ENCODE measurements at regions not wholly inside any gene's neighbourhood (a gene's known extent, or its start where the extent isn't known, plus 50 kb on each side); places are given as distances from the start of the nearest gene placed in this dataset.

DNA sequence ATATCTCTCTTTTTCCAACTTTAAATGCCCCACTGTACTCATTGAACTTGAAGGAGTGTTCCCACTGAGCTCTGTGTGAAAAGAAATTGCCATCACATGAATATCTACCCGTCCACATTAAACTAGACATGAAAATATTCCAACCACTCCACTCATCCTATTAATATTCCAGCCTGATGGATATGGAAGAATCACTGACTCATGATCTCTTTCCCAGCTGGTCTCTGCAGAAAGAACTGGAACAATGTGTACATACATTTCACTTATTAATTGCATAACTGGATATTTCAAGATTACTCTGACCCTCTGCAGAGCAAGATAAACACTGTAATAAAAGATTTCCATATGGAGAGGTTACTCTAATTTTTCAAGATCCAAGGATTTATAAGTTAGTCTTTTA is 711.1 kb upstream of the LRRC4C start:
- Mint-ChIP-seq H3K27ac (ENCODE audit: unreplicated experiment) (no peak overlapping the region), H3K9me3 (ENCODE audit: unreplicated experiment) (peaks cover 2% of the 10 kb centered on the region), H3K4me3 (ENCODE audit: unreplicated experiment) (no peak overlapping the region), H3K4me1 (ENCODE audit: low read depth, unreplicated experiment) (no peaks in the 10 kb centered on the region), H3K36me3 (ENCODE audit: low read depth, unreplicated experiment) (no peaks in the 10 kb centered on the region), H3K27me3 (ENCODE audit: low read depth, unreplicated experiment) (no peaks in the 10 kb centered on the region)
- Histone ChIP-seq H2AFZ (ENCODE audit: low read depth, low read length) (no peak overlapping the region), H3K36me3 (ENCODE audit: insufficient read depth, low read length) (no peaks in the 10 kb centered on the region), H3K27ac (ENCODE audit: low read depth, low read length) (no peak overlapping the region), H3K9me3 (ENCODE audit: insufficient read depth, low read depth, low read length) (no peaks in the 10 kb centered on the region), H3K27me3 (ENCODE audit: insufficient read depth, low read length) (no peaks in the 10 kb centered on the region), H3K79me2 (ENCODE audit: insufficient read depth, low read length) (no peaks in the 10 kb centered on the region), H4K20me1 (ENCODE audit: insufficient read depth, low read length) (no peaks in the 10 kb centered on the region), H3K4me3 (ENCODE audit: insufficient read depth, low read depth, low read length) (no peak overlapping the region), H3K9ac (ENCODE audit: low read length) (no peak overlapping the region), H3K4me2 (ENCODE audit: low read length) (no peak overlapping the region), H3K4me1 (ENCODE audit: insufficient read depth, low read length) (peaks cover 8% of the 10 kb centered on the region)
- peak; percentile 54 for DNase-seq (ENCODE audit: low read depth)
- TF ChIP-seq EZH2 (IDR thresholded peaks at IDR 0.05; ENCODE audit: insufficient read depth, low read length) = no peak
- TF ChIP-seq, protein P1, sequence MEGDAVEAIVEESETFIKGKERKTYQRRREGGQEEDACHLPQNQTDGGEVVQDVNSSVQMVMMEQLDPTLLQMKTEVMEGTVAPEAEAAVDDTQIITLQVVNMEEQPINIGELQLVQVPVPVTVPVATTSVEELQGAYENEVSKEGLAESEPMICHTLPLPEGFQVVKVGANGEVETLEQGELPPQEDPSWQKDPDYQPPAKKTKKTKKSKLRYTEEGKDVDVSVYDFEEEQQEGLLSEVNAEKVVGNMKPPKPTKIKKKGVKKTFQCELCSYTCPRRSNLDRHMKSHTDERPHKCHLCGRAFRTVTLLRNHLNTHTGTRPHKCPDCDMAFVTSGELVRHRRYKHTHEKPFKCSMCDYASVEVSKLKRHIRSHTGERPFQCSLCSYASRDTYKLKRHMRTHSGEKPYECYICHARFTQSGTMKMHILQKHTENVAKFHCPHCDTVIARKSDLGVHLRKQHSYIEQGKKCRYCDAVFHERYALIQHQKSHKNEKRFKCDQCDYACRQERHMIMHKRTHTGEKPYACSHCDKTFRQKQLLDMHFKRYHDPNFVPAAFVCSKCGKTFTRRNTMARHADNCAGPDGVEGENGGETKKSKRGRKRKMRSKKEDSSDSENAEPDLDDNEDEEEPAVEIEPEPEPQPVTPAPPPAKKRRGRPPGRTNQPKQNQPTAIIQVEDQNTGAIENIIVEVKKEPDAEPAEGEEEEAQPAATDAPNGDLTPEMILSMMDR (IDR thresholded peaks at IDR 0.05; ENCODE audit: insufficient read depth, low read depth, low read length) = no peak
- no peak for FAIRE-seq

DNA sequence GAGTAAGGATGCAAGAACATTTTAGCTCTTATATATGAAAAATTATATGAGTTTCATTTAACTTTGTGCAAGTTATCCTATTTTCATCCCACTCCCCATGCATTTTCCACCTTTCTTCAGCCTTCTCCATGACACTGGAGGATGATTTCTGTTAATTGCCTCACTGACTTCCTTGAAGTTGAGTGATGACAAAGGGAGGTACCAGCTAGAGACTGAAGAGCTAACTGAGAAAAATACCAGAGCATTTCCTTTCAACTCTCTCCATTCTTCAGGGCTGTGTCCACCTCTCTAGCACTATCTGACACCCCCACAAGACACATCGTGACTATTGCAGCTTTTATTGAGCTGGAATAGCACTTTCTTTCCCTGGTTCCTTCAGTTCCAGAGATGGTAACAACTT is 711.6 kb upstream of the LRRC4C start:
- Histone ChIP-seq H3K27ac (ENCODE audit: low read depth, low read length) (no peak overlapping the region), H3K79me2 (ENCODE audit: insufficient read depth, low read length) (no peaks in the 10 kb centered on the region), H3K4me1 (ENCODE audit: insufficient read depth, low read length) (peaks cover 13% of the 10 kb centered on the region), H3K4me3 (ENCODE audit: insufficient read depth, low read depth, low read length) (no peak overlapping the region), H3K4me2 (ENCODE audit: low read length) (no peak overlapping the region), H3K9me3 (ENCODE audit: insufficient read depth, low read depth, low read length) (no peaks in the 10 kb centered on the region), H3K36me3 (ENCODE audit: insufficient read depth, low read length) (no peaks in the 10 kb centered on the region), H3K9ac (ENCODE audit: low read length) (no peak overlapping the region), H3K27me3 (ENCODE audit: insufficient read depth, low read length) (no peaks in the 10 kb centered on the region), H2AFZ (ENCODE audit: low read depth, low read length) (no peak overlapping the region), H4K20me1 (ENCODE audit: insufficient read depth, low read length) (no peaks in the 10 kb centered on the region)
- no peaks in the 10 kb centered on the region for H3K27me3 Mint-ChIP-seq (ENCODE audit: low read depth, unreplicated experiment)
- no peak for TF ChIP-seq EZH2 (IDR thresholded peaks at IDR 0.05; ENCODE audit: insufficient read depth, low read length)
- peaks cover 3% of the 10 kb centered on the region for H3K9me3 Mint-ChIP-seq (ENCODE audit: unreplicated experiment)
- no peaks in the 10 kb centered on the region for H3K36me3 Mint-ChIP-seq (ENCODE audit: low read depth, unreplicated experiment)
- FAIRE-seq (no peak), DNase-seq (ENCODE audit: low read depth) (no peak)
- H3K27ac Mint-ChIP-seq (ENCODE audit: unreplicated experiment) = no peak overlapping the region
- no peaks in the 10 kb centered on the region for H3K4me1 Mint-ChIP-seq (ENCODE audit: low read depth, unreplicated experiment)
- no peak overlapping the region for H3K4me3 Mint-ChIP-seq (ENCODE audit: unreplicated experiment)

GRCh38 chr11:42172441-42172840 is 713.0 kb upstream of the LRRC4C start:
- Histone ChIP-seq H3K4me1 (ENCODE audit: insufficient read depth, low read length) (peaks cover 13% of the 10 kb centered on the region), H3K9ac (ENCODE audit: low read length) (no peak overlapping the region), H3K79me2 (ENCODE audit: insufficient read depth, low read length) (no peaks in the 10 kb centered on the region), H2AFZ (ENCODE audit: low read depth, low read length) (no peak overlapping the region), H3K9me3 (ENCODE audit: insufficient read depth, low read depth, low read length) (no peaks in the 10 kb centered on the region), H3K36me3 (ENCODE audit: insufficient read depth, low read length) (no peaks in the 10 kb centered on the region), H4K20me1 (ENCODE audit: insufficient read depth, low read length) (no peaks in the 10 kb centered on the region), H3K27ac (ENCODE audit: low read depth, low read length) (no peak overlapping the region), H3K4me2 (ENCODE audit: low read length) (no peak overlapping the region), H3K4me3 (ENCODE audit: insufficient read depth, low read depth, low read length) (no peak overlapping the region), H3K27me3 (ENCODE audit: insufficient read depth, low read length) (no peaks in the 10 kb centered on the region)
- Mint-ChIP-seq H3K9me3 (ENCODE audit: unreplicated experiment) (peaks cover 4% of the 10 kb centered on the region), H3K36me3 (ENCODE audit: low read depth, unreplicated experiment) (no peaks in the 10 kb centered on the region), H3K27me3 (ENCODE audit: low read depth, unreplicated experiment) (no peaks in the 10 kb centered on the region), H3K4me3 (ENCODE audit: unreplicated experiment) (no peak overlapping the region), H3K27ac (ENCODE audit: unreplicated experiment) (no peak overlapping the region), H3K4me1 (ENCODE audit: low read depth, unreplicated experiment) (no peaks in the 10 kb centered on the region)
- TF ChIP-seq, protein P1 (IDR thresholded peaks at IDR 0.05; ENCODE audit: insufficient read depth, low read depth, low read length) = no peak
- no peak for TF ChIP-seq EZH2 (IDR thresholded peaks at IDR 0.05; ENCODE audit: insufficient read depth, low read length)
- DNase-seq (ENCODE audit: low read depth) (no peak), FAIRE-seq (no peak)
